IMR-90 (cell line): ENCODE measurements at regions not wholly inside any gene's neighbourhood (a gene's known extent, or its start where the extent isn't known, plus 50 kb on each side); places are given as distances from the start of the nearest gene placed in this dataset.

Experiments
- ATAC-seq: fragments of 200-7000 bp; cut with Tn5 transposase; 2 replicates; pipeline ENCODE4 v1.9.1; 2020; ENCODE audit warnings: low read depth, mild to moderate bottlenecking, moderate library complexity
- BruUV-seq: library from RNA; stranded (reverse); fragments of 400-500 nt; replicated peaks from 2 replicates; lab custom pipeline; 2021; lab: Mats Ljungman, UMichigan
- CTCF ChIA-PET: fragments of 300-600 bp; formaldehyde crosslinking; extraction: SDS; loops from one replicate; lab custom pipeline; 2021; ENCODE audit warnings: antibody characterized with exemption; lab: Yijun Ruan, JAX
- POLR2A ChIA-PET: fragments of 300-600 bp; sonication (Branson Sonifier 250); formaldehyde crosslinking; loops from one replicate; lab custom pipeline; 2022; ENCODE audit warnings: antibody characterized with exemption; ENCODE audit not compliant: unreplicated experiment; lab: Charles Lee
- DNase-seq: peaks from one replicate; pipeline ENCODE4 v3.0.0; 2013
- H2AFZ ChIP-seq: replicated peaks from 2 replicates; pipeline ENCODE3; 2013; ENCODE audit warnings: low read length, mild to moderate bottlenecking; ENCODE audit not compliant: poor library complexity
- H2AK5ac ChIP-seq: 2 replicates; pipeline ENCODE4 v1.6.1; 2013; ENCODE audit warnings: low read depth, low read length, inconsistent platforms
- H2AK9ac ChIP-seq: replicated peaks from 2 replicates; pipeline ENCODE3; 2013; ENCODE audit warnings: mild to moderate bottlenecking, low read depth, low read length, moderate library complexity; ENCODE audit not compliant: poor library complexity
- H2BK120ac ChIP-seq: 2 replicates; pipeline ENCODE4 v1.6.1; 2013; ENCODE audit warnings: low read depth, low read length, inconsistent platforms
- H2BK15ac ChIP-seq: 3 replicates; pipeline ENCODE4 v1.6.1; 2013; ENCODE audit warnings: low read depth, low read length, inconsistent platforms
- H2BK20ac ChIP-seq: 2 replicates; pipeline ENCODE4 v1.6.1; 2013; ENCODE audit warnings: low read depth, mild to moderate bottlenecking, inconsistent platforms, low read length, moderate library complexity
- H2BK5ac ChIP-seq: 2 replicates; pipeline ENCODE4 v1.6.1; 2013; ENCODE audit warnings: mild to moderate bottlenecking, low read depth, low read length, inconsistent platforms; ENCODE audit not compliant: poor library complexity, severe bottlenecking
- H3K14ac ChIP-seq: replicated peaks from 2 replicates; pipeline ENCODE4 v1.6.1; 2013; ENCODE audit warnings: low read depth, low read length, inconsistent platforms
- H3K18ac ChIP-seq: 2 replicates; pipeline ENCODE4 v1.6.1; 2013; ENCODE audit warnings: low read depth, low read length, control low read depth
- H3K23ac ChIP-seq: 2 replicates; pipeline ENCODE4 v1.6.1; 2013; ENCODE audit warnings: low read depth, low read length, inconsistent platforms
- H3K27ac ChIP-seq: 2 replicates; pipeline ENCODE4 v1.5.1; 2013; ENCODE audit warnings: mild to moderate bottlenecking, control low read depth, low read length; ENCODE audit not compliant: insufficient read depth
- H3K27me3 ChIP-seq: 2 replicates; pipeline ENCODE4 v1.6.1; 2013; ENCODE audit warnings: low read length; ENCODE audit not compliant: control insufficient read depth, insufficient read depth
- H3K36me3 ChIP-seq: 2 replicates; pipeline ENCODE4 v1.6.1; 2013; ENCODE audit warnings: low read length, mixed read lengths; ENCODE audit not compliant: control insufficient read depth, insufficient read depth
- H3K4ac ChIP-seq: 2 replicates; pipeline ENCODE4 v1.6.1; 2013; ENCODE audit warnings: low read depth, low read length, inconsistent platforms
- H3K4me1 ChIP-seq: 2 replicates; pipeline ENCODE4 v1.6.1; 2013; ENCODE audit warnings: low read length, mixed read lengths; ENCODE audit not compliant: control insufficient read depth, insufficient read depth
- H3K4me2 ChIP-seq: 2 replicates; pipeline ENCODE4 v1.6.1; 2013; ENCODE audit warnings: low read depth, mild to moderate bottlenecking, control low read depth, low read length, moderate library complexity
- H3K4me3 ChIP-seq: 2 replicates; pipeline ENCODE4 v1.5.1; 2013; ENCODE audit warnings: low read depth, mild to moderate bottlenecking, control low read depth, low read length, moderate library complexity; ENCODE audit not compliant: insufficient read depth
- H3K56ac ChIP-seq: 2 replicates; pipeline ENCODE4 v1.6.1; 2013; ENCODE audit warnings: low read length, inconsistent platforms; ENCODE audit not compliant: insufficient read depth; ENCODE audit errors: extremely low read depth
- H3K79me1 ChIP-seq, 2 experiments: 2 replicates each; pipeline ENCODE4 v1.6.1; 2013; ENCODE audit warnings: low read length in 2 of 2, inconsistent platforms in 1 of 2, low read depth in 1 of 2
- H3K9ac ChIP-seq: 2 replicates; pipeline ENCODE4 v1.6.1; 2013; ENCODE audit warnings: low read depth, low read length, control low read depth
- H3K9me1 ChIP-seq: 2 replicates; pipeline ENCODE4 v1.6.1; 2013; ENCODE audit warnings: low read length, inconsistent platforms; ENCODE audit not compliant: insufficient read depth
- H3K9me3 ChIP-seq: 2 replicates; pipeline ENCODE4 v1.6.1; 2013; ENCODE audit warnings: low read length; ENCODE audit not compliant: control insufficient read depth, insufficient read depth
- H4K20me1 ChIP-seq: 2 replicates; pipeline ENCODE4 v1.6.1; 2013; ENCODE audit warnings: low read length, inconsistent platforms; ENCODE audit not compliant: insufficient read depth
- H4K5ac ChIP-seq: 2 replicates; pipeline ENCODE4 v1.6.1; 2013; ENCODE audit warnings: mild to moderate bottlenecking, low read depth, low read length, control low read depth
- H4K8ac ChIP-seq, 2 experiments: 2 replicates each; pipeline ENCODE4 v1.6.1; 2013; ENCODE audit warnings: low read depth in 2 of 2, low read length in 2 of 2, control low read depth in 1 of 2, inconsistent platforms in 1 of 2
- H4K91ac ChIP-seq: 2 replicates; pipeline ENCODE4 v1.6.1; 2013; ENCODE audit warnings: low read depth, low read length, inconsistent platforms; ENCODE audit not compliant: insufficient read depth
- BHLHE40 ChIP-seq: fragments of 150-350 bp; IDR thresholded peaks from 2 replicates; pipeline ENCODE4 v1.6.1; 2016; ENCODE audit warnings: mild to moderate bottlenecking, low read depth, low read length
- CEBPB ChIP-seq: IDR thresholded peaks from 2 replicates; pipeline ENCODE4 v1.6.1; 2012; ENCODE audit warnings: low read depth, low read length, improper control_type of control experiment
- CHD1 ChIP-seq: IDR thresholded peaks from 2 replicates; pipeline ENCODE4 v1.6.1; 2012; ENCODE audit warnings: low read depth, low read length, improper control_type of control experiment
- MAFK ChIP-seq: IDR thresholded peaks from 2 replicates; pipeline ENCODE4 v1.6.1; 2012; ENCODE audit warnings: low read depth, low read length, improper control_type of control experiment
- MAZ ChIP-seq: IDR thresholded peaks from 2 replicates; pipeline ENCODE4 v1.6.1; 2012; ENCODE audit warnings: low read depth, mild to moderate bottlenecking, low read length, improper control_type of control experiment, moderate library complexity, borderline replicate concordance
- MXI1 ChIP-seq: IDR thresholded peaks from 2 replicates; pipeline ENCODE4 v1.6.1; 2012; ENCODE audit warnings: low read depth, mild to moderate bottlenecking, low read length, moderate library complexity, borderline replicate concordance
- NFE2L2 ChIP-seq: fragments of 150-350 bp; IDR thresholded peaks from 2 replicates; pipeline ENCODE4 v1.6.1; 2016; ENCODE audit warnings: low read depth, mild to moderate bottlenecking, low read length
- POLR2A ChIP-seq: IDR thresholded peaks from 2 replicates; pipeline ENCODE4 v1.6.1; 2012; ENCODE audit warnings: mild to moderate bottlenecking, low read depth, low read length
- RFX5 ChIP-seq: IDR thresholded peaks from 2 replicates; pipeline ENCODE4 v1.8.0; 2012; ENCODE audit warnings: low read depth, mild to moderate bottlenecking, low read length, moderate library complexity
- SMC3 ChIP-seq: fragments of 150-350 bp; IDR thresholded peaks from 2 replicates; pipeline ENCODE4 v1.6.1; 2016; ENCODE audit warnings: low read depth, mild to moderate bottlenecking, antibody characterized with exemption, low read length, moderate library complexity
- WGBS, 2 experiments: methylation state at CpG; one replicate each; pipeline versions ENCODE4 v1.1.5 to v1.1.7; 2013; ENCODE audit warnings: missing lambda C conversion rate in 2 of 2; ENCODE audit not compliant: insufficient read length in 1 of 2; ENCODE audit errors: extremely low coverage in 2 of 2; 5-methylcytosine and 5-hydroxymethylcytosine counted together
- dilution Hi-C: fragments of 300-500 bp; cut with HindIII; formaldehyde crosslinking; loops from one replicate; pipeline ENCODE4 v1.14.3; 2018; ENCODE audit warnings: low sequenced_read_pairs; ENCODE audit not compliant: unreplicated experiment
- in situ Hi-C: fragments of 300-500 bp; cut with MboI; formaldehyde crosslinking; loops from 3 replicates; pipeline ENCODE4 v1.14.3; 2019; ENCODE audit warnings: low sequenced_read_pairs, inconsistent platforms, mixed read lengths
- intact Hi-C: fragments of 100-400 bp; cut with micrococcal nuclease; formaldehyde crosslinking; loops from 2 replicates; pipeline ENCODE4 v1.10.0; 2022
- TF ChIP-seq, protein P1 (sequence below): fragments of 150-350 bp; IDR thresholded peaks from 2 replicates; pipeline ENCODE4 v1.6.1; 2016; ENCODE audit warnings: low read depth, mild to moderate bottlenecking, low read length, moderate library complexity, borderline replicate concordance
- TF ChIP-seq, protein P2 (sequence below): conservative IDR thresholded peaks from 2 replicates; pipeline ENCODE4 v1.5.1; 2012; ENCODE audit warnings: mild to moderate bottlenecking, low read depth, low read length, improper control_type of control experiment

- ChIA-PET CTCF (no interaction called here), POLR2A (no interaction called here)
- Histone ChIP-seq H3K9me1 (no peaks in the 10 kb centered on the region), H3K4ac (no peak overlapping the region), H3K79me1 (no peaks in the 10 kb centered on the region), H3K18ac (no peak overlapping the region), H2BK5ac (no peak overlapping the region), H4K8ac (no peak overlapping the region), H3K9me3 (no peaks in the 10 kb centered on the region), H3K4me3 (no peak overlapping the region), H4K5ac (no peak overlapping the region), H3K9ac (no peak overlapping the region), H4K20me1 (no peaks in the 10 kb centered on the region), H3K23ac (no peak overlapping the region), H4K91ac (no peak overlapping the region), H2BK15ac (no peak overlapping the region), H3K36me3 (no peaks in the 10 kb centered on the region), H2AK9ac (no peak overlapping the region), H3K56ac (no peak overlapping the region), H2AFZ (no peak overlapping the region), H2BK20ac (no peak overlapping the region), H3K27ac (no peak overlapping the region), H2AK5ac (no peak overlapping the region), H3K27me3 (no peaks in the 10 kb centered on the region; the same call in 1 of the 2 replicates), H3K4me2 (no peak overlapping the region), H2BK120ac (no peak overlapping the region), H3K4me1 (no peaks in the 10 kb centered on the region), H3K14ac (no peak overlapping the region)
- in situ Hi-C loops (no loop called here), intact Hi-C loops (no loop called here), dilution Hi-C loops (no loop called here)
- DNase-seq (no peak), ATAC-seq (no peak)
- no peak for TF ChIP-seq BHLHE40
- TF ChIP-seq, protein P1, sequence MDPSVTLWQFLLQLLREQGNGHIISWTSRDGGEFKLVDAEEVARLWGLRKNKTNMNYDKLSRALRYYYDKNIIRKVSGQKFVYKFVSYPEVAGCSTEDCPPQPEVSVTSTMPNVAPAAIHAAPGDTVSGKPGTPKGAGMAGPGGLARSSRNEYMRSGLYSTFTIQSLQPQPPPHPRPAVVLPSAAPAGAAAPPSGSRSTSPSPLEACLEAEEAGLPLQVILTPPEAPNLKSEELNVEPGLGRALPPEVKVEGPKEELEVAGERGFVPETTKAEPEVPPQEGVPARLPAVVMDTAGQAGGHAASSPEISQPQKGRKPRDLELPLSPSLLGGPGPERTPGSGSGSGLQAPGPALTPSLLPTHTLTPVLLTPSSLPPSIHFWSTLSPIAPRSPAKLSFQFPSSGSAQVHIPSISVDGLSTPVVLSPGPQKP, result no peak
- no peak for TF ChIP-seq MXI1
- TF ChIP-seq POLR2A, result no peak
- TF ChIP-seq RFX5, result no peak
- no peak for TF ChIP-seq SMC3
- no peak for TF ChIP-seq MAZ
- no peak for TF ChIP-seq CHD1
- TF ChIP-seq NFE2L2, result no peak
- no peak for TF ChIP-seq MAFK
- TF ChIP-seq, protein P2, sequence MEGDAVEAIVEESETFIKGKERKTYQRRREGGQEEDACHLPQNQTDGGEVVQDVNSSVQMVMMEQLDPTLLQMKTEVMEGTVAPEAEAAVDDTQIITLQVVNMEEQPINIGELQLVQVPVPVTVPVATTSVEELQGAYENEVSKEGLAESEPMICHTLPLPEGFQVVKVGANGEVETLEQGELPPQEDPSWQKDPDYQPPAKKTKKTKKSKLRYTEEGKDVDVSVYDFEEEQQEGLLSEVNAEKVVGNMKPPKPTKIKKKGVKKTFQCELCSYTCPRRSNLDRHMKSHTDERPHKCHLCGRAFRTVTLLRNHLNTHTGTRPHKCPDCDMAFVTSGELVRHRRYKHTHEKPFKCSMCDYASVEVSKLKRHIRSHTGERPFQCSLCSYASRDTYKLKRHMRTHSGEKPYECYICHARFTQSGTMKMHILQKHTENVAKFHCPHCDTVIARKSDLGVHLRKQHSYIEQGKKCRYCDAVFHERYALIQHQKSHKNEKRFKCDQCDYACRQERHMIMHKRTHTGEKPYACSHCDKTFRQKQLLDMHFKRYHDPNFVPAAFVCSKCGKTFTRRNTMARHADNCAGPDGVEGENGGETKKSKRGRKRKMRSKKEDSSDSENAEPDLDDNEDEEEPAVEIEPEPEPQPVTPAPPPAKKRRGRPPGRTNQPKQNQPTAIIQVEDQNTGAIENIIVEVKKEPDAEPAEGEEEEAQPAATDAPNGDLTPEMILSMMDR, result no peak
- no peak for TF ChIP-seq CEBPB
- 56% methylated on average over 2 of the region's 4 CpGs; no CpG with 5 or more reads in 1 of the 2 experiments for WGBS, 2 experiments
- no TSS peak for BruUV-seq
These were observed 220.6 kb downstream of the DHX15 start for GRCh38 chr4:24363751-24364150.
